Activated CD4-positive, alpha-beta memory T cell treated with anti-CD3 and anti-CD28 coated beads for 36 hours (primary cell): ENCODE measurements at regions not wholly inside any gene's neighbourhood (a gene's known extent, or its start where the extent isn't known, plus 50 kb on each side); places are given as distances from the start of the nearest gene placed in this dataset.
A peak's percentile ranks its signal among the peaks of the same experiment; 100 is the strongest.

Source experiments
- CTCF ChIA-PET: fragments of 350-600 bp; sonication (Branson Sonifier 250); formaldehyde crosslinking; loops from one replicate; lab custom pipeline; 2021; ENCODE audit warnings: antibody characterized with exemption, inconsistent platforms; lab: Charles Lee
- POLR2A ChIA-PET: fragments of 350-600 bp; sonication (Branson Sonifier 250); formaldehyde crosslinking; loops from one replicate; lab custom pipeline; 2021; ENCODE audit warnings: antibody characterized with exemption; lab: Charles Lee
- DNase-seq: peaks from one replicate; pipeline ENCODE4 v3.0.0-alpha.2; 2020
- H3K27ac Mint-ChIP-seq: one replicate; pipeline ENCODE4 v1.8.0; 2021; ENCODE audit warnings: mixed read lengths
- H3K27me3 Mint-ChIP-seq: one replicate; pipeline ENCODE4 v1.8.0; 2021; ENCODE audit warnings: mixed read lengths
- H3K36me3 Mint-ChIP-seq: one replicate; pipeline ENCODE4 v1.8.0; 2021; ENCODE audit warnings: mixed read lengths
- H3K4me1 Mint-ChIP-seq: one replicate; pipeline ENCODE4 v1.8.0; 2021; ENCODE audit warnings: low read depth, mixed read lengths
- H3K4me3 Mint-ChIP-seq: one replicate; pipeline ENCODE4 v1.8.0; 2021; ENCODE audit warnings: mild to moderate bottlenecking, mixed read lengths
- H3K9me3 Mint-ChIP-seq: one replicate; pipeline ENCODE4 v1.8.0; 2021; ENCODE audit warnings: mixed read lengths
- intact Hi-C: fragments of 100-400 bp; cut with micrococcal nuclease; formaldehyde crosslinking; loops from one replicate; pipeline ENCODE4 v1.15.1; 2023

- H3K9me3 Mint-ChIP-seq, result no peaks in the 10 kb centered on the region
- H3K4me3 Mint-ChIP-seq, result peak overlapping the region; percentile 3
- ChIA-PET POLR2A (no interaction called here), CTCF (no interaction called here)
- H3K4me1 Mint-ChIP-seq, result peaks cover 13% of the 10 kb centered on the region
- no peak overlapping the region for H3K27ac Mint-ChIP-seq
- no peaks in the 10 kb centered on the region for H3K36me3 Mint-ChIP-seq
- DNase-seq, result no peak
- intact Hi-C loops, result no loop called here
- H3K27me3 Mint-ChIP-seq, result peaks cover 9% of the 10 kb centered on the region
Observed at GRCh38 chr6:7052443-7053011, 55.2 kb upstream of the RREB1 start.

DNA sequence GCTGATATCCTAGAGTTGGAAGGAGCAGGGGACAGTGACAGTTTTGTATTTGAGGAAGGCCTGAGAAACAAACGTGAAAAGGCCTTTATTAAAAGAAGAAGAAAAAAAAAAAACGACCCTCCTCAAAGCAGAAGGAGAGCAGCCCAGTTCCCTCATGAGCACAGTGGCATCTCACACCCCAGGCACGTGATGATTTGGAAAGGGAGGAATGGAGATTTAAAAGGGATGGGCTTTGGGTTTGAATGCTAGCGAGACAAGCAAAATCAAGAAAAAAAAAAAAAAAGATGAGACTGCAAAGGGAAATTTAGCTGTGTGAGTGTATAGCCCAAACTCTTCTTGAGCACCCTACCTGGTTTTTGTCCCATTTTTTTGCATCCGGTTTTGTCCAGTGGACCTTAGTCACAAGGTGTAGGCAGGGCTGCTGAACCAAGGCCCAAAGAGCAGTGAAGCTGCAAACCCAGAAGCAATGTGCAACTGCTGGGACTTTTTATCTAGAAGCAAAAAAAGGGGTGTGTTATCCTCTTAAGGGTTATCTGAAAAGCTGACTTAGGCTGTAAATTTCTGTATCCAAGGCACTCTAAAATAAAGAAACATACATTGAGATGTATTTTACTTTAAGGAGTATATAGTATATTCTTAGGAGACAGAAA lies 54.5 kb upstream of the RREB1 start:
- intact Hi-C loops, result no loop called here
- no peak for DNase-seq
- no peak overlapping the region for H3K27ac Mint-ChIP-seq
- no peaks in the 10 kb centered on the region for H3K9me3 Mint-ChIP-seq
- ChIA-PET CTCF (interaction anchor here (0.9 kb wide), 1 partner anchor 186 kb away, joined by 3 read pairs; no protein-coding TSS in a partner anchor), POLR2A (no interaction called here)
- H3K27me3 Mint-ChIP-seq, result peaks cover 10% of the 10 kb centered on the region
- H3K4me3 Mint-ChIP-seq, result peak overlapping the region; percentile 3
- H3K36me3 Mint-ChIP-seq, result no peaks in the 10 kb centered on the region
- peaks cover 12% of the 10 kb centered on the region for H3K4me1 Mint-ChIP-seq
